AG04449 (cell line): ENCODE measurements at regions not wholly inside any gene's neighbourhood (a gene's known extent, or its start where the extent isn't known, plus 50 kb on each side); places are given as distances from the start of the nearest gene placed in this dataset.

Experiments used
- CTCF ChIA-PET: fragments of 350-600 bp; formaldehyde crosslinking; extraction: SDS; loops from one replicate; lab custom pipeline; 2021; ENCODE audit warnings: antibody characterized with exemption; lab: Yijun Ruan, JAX
- POLR2A ChIA-PET: fragments of 400-600, 350-600 bp; formaldehyde crosslinking; extraction: SDS; loops from one replicate; lab custom pipeline; 2020; ENCODE audit warnings: antibody characterized with exemption, inconsistent platforms; lab: Yijun Ruan, JAX
- DNase-seq: peaks from one replicate; pipeline ENCODE4 v3.0.0-alpha.2; 2010; ENCODE audit warnings: low read depth, low spot score
- H3K4me3 ChIP-seq: 2 replicates; pipeline ENCODE4 v1.5.1; 2011; ENCODE audit warnings: low read depth, mild to moderate bottlenecking, control low read depth, low read length
- TF ChIP-seq, protein P1 (sequence below): IDR thresholded peaks from one replicate; pipeline ENCODE4 v1.5.1; 2011; ENCODE audit warnings: mild to moderate bottlenecking, moderate library complexity, low read length, control low read depth, inconsistent platforms; ENCODE audit not compliant: insufficient read depth; ENCODE audit errors: missing control alignments

GRCh38 chr12:77555074-77555473 is 275.6 kb upstream of the NAV3 start:
- no peak overlapping the region for H3K4me3 ChIP-seq
- POLR2A ChIA-PET = no interaction called here
- CTCF ChIA-PET = no interaction called here
- TF ChIP-seq, protein P1, sequence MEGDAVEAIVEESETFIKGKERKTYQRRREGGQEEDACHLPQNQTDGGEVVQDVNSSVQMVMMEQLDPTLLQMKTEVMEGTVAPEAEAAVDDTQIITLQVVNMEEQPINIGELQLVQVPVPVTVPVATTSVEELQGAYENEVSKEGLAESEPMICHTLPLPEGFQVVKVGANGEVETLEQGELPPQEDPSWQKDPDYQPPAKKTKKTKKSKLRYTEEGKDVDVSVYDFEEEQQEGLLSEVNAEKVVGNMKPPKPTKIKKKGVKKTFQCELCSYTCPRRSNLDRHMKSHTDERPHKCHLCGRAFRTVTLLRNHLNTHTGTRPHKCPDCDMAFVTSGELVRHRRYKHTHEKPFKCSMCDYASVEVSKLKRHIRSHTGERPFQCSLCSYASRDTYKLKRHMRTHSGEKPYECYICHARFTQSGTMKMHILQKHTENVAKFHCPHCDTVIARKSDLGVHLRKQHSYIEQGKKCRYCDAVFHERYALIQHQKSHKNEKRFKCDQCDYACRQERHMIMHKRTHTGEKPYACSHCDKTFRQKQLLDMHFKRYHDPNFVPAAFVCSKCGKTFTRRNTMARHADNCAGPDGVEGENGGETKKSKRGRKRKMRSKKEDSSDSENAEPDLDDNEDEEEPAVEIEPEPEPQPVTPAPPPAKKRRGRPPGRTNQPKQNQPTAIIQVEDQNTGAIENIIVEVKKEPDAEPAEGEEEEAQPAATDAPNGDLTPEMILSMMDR = no peak
- DNase-seq = no peak

GRCh38 chr12:77553976-77554619 is 276.6 kb upstream of the NAV3 start:
- no peak overlapping the region for H3K4me3 ChIP-seq

DNA sequence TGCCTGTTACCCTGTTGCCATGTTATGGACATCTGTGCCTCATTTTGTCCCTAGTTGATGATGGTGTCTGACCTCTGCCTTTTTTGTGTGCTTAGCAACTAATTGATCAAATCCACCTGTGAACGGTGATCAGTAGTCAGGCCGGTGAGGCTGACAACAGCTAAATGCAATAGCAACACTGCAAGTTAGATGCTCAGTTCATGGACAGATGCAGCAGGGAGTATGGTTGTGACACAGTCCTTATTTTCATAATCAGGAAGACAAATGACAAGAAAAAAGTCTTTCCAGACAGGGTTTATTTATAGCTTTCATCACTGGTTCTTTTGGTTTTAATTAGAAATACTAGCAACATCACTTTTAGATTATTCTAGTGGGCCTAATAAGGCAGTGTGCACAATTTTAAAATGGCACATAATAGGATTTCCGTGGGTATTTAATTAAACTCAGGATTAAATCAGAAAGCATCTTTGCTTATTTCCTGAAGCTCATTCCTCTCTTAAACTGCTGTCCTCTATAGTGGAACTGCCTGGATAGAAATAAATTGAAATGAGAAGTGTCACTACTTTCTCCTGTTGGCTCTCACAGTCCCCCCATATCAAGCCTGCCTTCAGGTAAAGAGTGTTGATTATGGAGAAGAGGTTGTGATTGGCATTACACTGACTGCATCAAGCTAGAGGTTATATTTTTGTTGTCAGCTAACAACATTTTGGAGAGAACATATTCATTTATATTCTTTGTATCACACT is 281.1 kb upstream of the NAV3 start:
- DNase-seq = no peak
- ChIA-PET POLR2A (no interaction called here), CTCF (no interaction called here)
- TF ChIP-seq, protein P1 = no peak
- no peak overlapping the region for H3K4me3 ChIP-seq

More at GRCh38 chr12:77553976-77554619, 276.6 kb upstream of the NAV3 start:
- TF ChIP-seq, protein P1 = no peak
- no peak for DNase-seq
- CTCF ChIA-PET = no interaction called here
- POLR2A ChIA-PET = no interaction called here

DNA sequence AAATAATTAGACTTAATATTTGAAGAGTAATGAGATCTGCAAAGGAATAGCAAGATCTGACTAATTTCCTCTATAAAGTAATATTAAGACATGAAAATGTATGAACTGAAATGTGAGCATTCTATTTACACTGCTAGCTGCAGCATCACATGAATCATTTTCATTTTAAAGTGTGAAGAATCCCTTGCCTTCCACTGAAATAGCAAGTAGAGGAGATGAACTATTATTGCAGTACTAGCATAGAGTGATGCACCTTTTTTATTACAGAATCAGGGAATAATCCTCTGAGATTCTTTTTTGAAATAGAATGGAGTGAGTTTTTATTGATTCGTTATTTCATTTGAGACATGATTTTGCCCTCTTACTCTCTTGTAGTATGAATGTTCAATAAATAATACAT is 281.9 kb upstream of the NAV3 start:
- no peak overlapping the region for H3K4me3 ChIP-seq
- TF ChIP-seq, protein P1 = no peak
- CTCF ChIA-PET = no interaction called here
- DNase-seq = no peak
- POLR2A ChIA-PET = no interaction called here

DNA sequence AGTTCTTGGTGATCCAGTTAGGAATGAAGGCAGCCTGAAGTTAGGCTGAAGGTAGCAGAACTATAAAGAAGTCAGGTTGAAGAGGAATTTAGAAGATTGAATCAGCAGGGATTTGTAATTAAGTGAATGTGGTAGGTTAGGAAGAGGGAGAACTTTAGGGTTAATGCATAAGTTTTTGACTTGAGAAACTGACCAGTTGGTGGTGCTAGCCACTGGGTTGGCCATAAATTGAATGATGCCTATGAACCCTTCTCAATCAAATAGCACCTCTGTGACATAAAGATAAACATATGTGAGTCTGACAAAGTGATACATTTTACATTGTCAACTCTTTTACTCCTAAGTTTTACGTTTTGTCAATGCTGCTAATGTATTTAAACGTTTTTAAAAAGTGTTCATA is 290.6 kb upstream of the NAV3 start:
- CTCF ChIA-PET = no interaction called here
- TF ChIP-seq, protein P1 = no peak
- no peak overlapping the region for H3K4me3 ChIP-seq
- POLR2A ChIA-PET = no interaction called here
- DNase-seq = no peak

DNA sequence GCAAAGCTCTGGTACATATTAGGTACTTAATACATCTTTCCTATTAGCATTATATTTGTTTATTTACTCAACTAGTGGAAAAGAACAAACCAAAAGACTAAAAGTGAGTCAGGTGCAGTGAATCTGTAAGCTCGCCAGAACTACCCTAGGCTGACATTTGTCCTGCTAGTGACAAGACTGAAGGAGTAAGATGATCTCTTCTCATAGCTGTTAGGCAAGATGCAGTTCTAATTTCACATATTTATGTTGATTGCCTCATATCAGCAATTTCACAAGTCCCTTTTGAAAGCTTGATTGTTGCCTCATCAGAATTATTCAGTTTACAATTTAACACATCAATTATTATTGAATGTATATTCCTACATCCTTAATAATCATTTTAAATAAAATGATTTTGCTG is 293.0 kb upstream of the NAV3 start:
- POLR2A ChIA-PET = no interaction called here

More for the DNA sequence above, 293.0 kb upstream of the NAV3 start:
- no peak for DNase-seq
- H3K4me3 ChIP-seq = no peak overlapping the region
- CTCF ChIA-PET = no interaction called here
- TF ChIP-seq, protein P1 = no peak
